Stimulated activated CD4-positive, alpha-beta T cell treated with anti-CD3 and anti-CD28 coated beads, Interleukin-1b, Interleukin-23, amount 100 ng/mL, for 1 hour (primary cell): ENCODE measurements at regions not wholly inside any gene's neighbourhood (a gene's known extent, or its start where the extent isn't known, plus 50 kb on each side); places are given as distances from the start of the nearest gene placed in this dataset.

Source experiments
- DNase-seq, 2 donors: peaks; one replicate each; pipeline ENCODE4 v3.0.0-alpha.2; 2020; ENCODE audit warnings: low read depth in 2 of 2

DNA sequence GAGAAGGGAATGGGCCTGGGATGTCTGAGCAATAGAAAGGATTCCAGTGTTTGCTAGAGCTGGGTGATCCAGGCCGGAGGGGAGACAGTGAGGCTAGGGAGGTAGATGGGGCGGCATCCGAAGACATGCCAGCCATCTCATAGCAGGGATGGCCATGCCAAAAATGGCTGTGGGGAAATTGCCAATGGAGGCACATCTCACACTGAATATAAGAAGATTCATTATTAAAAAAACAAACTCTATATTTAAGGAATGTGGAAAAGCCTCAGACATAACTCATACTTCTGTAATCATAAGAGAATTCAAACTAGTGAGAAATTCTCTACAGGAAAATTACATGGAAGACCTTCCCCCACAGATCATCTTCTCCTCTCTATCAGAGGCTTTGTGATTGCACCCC is 289.2 kb downstream of the FGF9 start:
- DNase-seq, result no peak

GRCh38 chr13:21964686-21965085 is 293.8 kb downstream of the FGF9 start:
- DNase-seq, result no peak

GRCh38 chr13:21965095-21965494 is 294.2 kb downstream of the FGF9 start:
- DNase-seq, result no peak

DNA sequence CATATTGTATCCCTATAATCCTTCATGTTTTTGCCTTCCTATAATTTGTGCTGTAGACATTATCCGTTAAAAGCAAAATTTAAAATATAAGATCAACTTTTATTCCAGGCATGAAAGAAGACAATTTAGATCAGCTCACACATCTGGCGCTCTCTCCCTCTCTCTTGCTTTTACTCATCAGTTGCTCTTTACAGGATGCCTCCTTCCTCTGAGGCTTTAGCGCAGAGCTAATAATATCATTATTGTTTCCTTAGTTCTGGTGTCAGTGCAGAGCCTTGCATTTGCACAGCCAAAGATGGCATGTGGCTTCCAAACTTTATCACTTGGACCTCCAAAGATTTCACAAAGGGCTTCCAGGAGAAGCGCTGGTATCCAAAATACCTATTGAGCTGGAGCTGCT is 295.1 kb downstream of the FGF9 start:
- no peak for DNase-seq

- no peak for DNase-seq
Measured at GRCh38 chr13:21967871-21968270, 297.0 kb downstream of the FGF9 start.

GRCh38 chr13:21970172-21970571 is 299.3 kb downstream of the FGF9 start:
- DNase-seq, result no peak

DNA sequence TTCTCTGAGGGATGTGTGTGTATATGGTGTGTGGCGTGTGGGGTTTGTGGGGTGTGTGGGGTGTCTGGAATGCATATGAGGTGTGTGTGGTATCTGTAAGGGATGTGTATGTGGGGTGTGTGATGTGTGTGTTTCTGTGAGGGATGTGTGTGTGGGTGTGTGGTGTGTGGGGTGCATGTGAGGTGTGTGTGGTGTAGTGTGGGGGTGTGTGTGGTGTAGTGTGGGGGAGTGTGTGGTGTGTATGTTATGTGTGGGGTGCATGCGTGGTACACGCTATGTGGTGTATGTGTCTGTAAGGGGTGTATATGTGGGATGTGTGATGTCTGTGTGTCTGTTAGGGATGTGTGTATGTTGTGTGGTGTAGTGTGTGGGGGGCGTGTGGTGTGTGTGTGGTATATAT is 300.0 kb downstream of the FGF9 start:
- no peak for DNase-seq

DNA sequence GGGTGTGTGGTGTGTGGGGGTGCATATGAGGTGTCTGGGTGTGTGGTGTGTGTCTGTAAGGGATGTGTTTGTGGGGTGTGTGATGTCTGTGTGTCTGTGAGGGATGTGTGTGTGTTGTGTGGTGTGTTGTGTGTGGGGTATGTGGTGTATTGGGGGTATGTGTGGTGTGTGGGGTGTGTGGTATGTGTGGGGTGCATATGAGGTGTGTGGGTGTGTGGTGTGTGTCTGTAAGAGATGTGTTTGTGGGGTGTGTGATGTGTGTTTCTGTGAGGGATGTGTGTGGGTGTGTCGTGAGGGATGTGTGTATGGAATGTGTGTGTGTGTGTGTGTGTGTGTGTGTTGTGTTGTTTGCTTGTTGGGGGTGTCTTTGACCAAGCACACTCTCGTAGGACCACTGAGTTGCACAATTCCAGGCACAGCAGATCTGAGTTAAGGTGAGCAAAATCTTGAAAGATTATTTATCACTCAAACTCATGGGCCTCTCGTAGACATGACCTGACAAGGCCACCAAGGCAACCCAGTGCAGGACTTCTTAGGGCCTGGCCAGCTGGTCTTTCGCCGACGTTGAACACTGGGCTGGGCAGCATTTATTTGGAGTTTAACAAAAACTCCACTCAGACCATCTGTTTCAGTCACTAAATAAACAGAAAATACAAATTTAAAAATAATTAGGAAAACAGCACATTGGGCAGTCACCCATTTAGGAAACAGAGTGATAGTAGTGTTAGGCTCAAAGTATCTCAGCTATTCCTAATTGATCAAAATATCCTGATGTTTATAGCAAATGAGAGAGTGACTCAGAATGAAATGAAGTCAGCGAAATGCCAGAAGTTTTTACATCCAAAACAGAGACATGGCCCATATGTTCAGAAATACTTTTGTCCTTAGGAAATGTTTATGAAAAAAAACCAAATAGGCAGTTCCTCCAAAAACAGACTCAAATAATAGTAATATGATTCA is 301.1 kb downstream of the FGF9 start:
- no peak for DNase-seq

GRCh38 chr13:21973437-21974125 is 302.7 kb downstream of the FGF9 start:
- no peak for DNase-seq

GRCh38 chr13:21974741-21975140 is 303.9 kb downstream of the FGF9 start:
- DNase-seq, result no peak

DNA sequence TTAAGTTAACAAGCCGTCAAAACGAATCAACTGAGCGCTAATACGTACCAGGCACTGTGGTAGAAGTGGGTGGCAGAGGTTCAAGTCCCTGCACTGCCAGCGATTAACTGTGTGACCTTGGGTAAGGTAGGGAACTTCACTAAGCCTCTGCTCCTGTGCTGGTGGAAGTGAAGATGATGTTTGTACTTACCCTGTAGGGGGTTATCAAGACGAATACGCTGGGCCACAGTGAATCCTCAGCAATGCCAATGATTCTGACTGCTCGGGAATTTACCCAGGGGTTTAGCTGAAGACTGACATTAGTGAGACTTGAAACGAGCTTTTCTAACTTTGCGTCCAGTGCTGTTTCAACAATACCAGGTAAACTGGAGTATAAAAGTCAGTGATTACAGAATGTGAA is 305.3 kb downstream of the FGF9 start:
- DNase-seq, result no peak

- no peak for DNase-seq
Measured at GRCh38 chr13:21979161-21979806, 308.4 kb downstream of the FGF9 start.

DNA sequence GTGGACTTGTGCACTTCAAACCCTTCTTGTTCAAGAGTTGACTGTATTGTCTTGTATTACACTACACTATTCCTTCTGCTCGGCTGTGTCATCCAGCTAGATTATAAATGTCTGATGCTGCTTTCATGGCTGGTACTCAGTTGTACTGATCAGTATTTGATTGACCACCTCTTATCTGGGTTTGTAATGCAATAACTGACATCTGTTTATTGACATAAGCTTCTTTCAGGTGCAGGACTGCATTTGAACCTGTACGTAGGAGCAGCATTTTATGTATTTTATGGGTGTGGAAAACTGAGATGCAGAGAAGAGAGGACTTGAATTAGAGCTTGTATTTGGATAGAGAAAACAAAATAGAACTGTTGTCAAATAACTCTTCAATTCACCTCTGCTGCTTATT is 309.2 kb downstream of the FGF9 start:
- no peak for DNase-seq

- DNase-seq, result no peak
Measured at GRCh38 chr13:21984156-21984555, 313.3 kb downstream of the FGF9 start.

- DNase-seq, result no peak
Measured at GRCh38 chr13:21986602-21987001, 315.7 kb downstream of the FGF9 start.

DNA sequence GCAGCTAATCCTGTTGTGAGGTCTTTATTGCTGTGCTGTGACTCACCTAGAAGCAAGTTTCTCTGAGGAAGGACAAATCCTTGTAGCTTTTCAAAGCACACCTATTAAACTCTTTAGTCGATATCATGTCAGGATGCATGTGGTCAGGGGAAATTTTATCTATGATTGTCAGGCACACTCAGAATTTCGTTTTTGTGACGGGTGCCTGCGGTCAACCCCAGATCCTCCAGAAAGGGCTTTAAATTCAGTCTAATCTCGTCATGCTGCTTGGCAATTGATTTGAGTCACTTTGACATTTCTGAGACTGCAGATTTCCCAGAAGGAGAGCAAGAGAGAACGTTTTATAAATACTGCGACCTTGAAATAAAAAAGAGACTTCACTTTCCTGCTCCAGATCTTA is 316.9 kb downstream of the FGF9 start:
- DNase-seq, result no peak

GRCh38 chr13:21988624-21989023 is 317.8 kb downstream of the FGF9 start:
- no peak for DNase-seq

GRCh38 chr13:21996049-21996448 is 325.2 kb downstream of the FGF9 start:
- no peak for DNase-seq

DNA sequence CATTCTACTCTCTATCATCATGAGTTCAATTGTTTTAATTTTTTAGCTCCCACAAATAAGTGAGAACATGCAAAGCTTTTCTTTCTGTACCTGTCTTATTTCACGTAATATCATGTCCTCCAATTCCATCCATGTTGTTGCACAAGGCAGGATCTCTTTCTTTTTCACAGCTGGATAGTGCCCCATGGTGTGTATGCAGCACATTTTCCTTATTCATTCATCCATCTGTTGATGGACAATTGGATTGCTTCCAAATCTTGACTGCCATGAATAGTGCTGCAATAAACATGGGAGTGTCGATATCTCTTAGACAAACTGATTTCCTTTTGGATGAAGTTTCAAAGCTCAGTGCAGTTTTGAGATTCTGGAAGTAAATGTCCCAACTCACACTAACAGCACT is 326.9 kb downstream of the FGF9 start:
- no peak for DNase-seq

DNA sequence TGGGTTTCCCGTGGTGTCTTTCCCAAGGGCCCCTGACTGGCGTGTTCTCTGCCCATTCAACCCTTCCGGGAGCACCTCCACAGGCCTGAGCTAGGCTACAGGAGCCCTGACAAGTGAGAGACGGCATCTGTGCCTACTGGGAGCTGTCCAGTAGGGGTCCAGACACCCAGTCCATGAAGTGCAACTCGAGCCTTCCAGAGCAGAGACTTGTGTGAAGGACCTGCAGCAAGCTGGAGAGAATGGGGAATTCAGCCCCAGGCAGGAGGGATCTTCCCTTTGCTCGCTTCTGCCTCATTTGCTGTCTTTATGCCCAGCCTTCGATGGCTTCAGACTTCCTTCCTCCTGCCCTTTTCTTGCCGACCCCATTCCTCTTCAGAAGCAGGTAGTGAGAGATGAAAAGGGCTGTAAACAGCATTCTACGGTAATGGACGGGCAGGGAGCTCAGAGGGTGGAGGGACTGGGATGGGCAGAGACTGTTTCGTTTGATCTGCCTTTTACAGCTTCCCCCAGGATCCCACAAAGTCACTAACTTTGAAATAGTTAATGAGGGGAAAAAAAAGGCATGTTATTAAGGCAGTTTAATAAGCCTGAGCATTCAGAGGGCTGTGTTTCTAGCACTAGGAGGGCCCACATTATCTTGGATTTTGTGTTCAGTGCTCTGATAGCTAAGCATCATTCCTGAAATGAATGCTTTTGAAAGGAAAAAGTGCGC is 327.6 kb downstream of the FGF9 start:
- DNase-seq, result no peak

GRCh38 chr13:21999666-22000065 is 328.8 kb downstream of the FGF9 start:
- no peak for DNase-seq

DNA sequence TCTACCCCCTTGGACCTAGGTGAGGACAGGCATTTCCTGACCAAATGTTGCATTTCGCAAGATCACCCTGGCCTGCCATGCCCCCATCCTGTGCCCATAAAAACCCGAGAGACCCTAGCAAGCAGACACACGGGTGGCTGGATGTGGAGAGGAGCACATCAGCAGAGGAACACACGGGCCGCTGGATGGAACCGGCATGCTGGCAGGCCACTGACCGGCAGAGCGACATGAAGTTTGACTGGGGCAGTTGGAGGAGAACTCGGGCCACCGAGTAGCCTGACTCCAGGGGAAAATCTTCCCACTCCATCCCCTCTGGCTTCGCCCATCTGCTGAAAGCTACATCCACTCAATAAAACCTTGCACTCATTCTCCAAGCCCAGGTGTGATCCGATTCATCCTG is 329.3 kb downstream of the FGF9 start:
- no peak for DNase-seq
